GM18508 (cell line): ENCODE measurements at regions not wholly inside any gene's neighbourhood (a gene's known extent, or its start where the extent isn't known, plus 50 kb on each side); places are given as distances from the start of the nearest gene placed in this dataset.

ENCODE experiments used
- ATAC-seq: cut with Tn5 transposase; IDR thresholded peaks from one replicate; pipeline ENCODE4 v1.9.1; 2021; ENCODE audit warnings: moderate number of reproducible peaks; ENCODE audit not compliant: insufficient read depth, unreplicated experiment

GRCh38 chrX:39556056-39556455 lies 541.7 kb downstream of the BCOR start:
- ATAC-seq, result no peak

DNA sequence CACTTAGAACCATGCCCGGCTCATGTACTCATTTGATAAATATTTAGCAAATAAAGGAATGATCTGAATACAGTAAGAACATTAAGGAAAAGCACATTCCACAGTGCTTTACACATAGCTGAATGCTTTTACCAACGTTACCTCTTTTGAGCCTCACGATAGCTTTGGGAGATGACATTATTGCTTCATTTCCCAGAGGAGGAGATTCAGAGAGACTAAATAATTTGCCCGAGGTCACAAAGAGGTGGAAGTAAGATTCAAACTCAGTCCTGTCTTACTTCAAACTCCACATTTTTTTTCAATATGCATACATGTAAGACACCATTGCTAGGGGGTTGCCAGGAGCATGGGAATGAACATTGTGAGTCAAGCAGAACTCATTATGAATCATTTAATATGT lies 538.5 kb downstream of the BCOR start:
- ATAC-seq, result no peak

DNA sequence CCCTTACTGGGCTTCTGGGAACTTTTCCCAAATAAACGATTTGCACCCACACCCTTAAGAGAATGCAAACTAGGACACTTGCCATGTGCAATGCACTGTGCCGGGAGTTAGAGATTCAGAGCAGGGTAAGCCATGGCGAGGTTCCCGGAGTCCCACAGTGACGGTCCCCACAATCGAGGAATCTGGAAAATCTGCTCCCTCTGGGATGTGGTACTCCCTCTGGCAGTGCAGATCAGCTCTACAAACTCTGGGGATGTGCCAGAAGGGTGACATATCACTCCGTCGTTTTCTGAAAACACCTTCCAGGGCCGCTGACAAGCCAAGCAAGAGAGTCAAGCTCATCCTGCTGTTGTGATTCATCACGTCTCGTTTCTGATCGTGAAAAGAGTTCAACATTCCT lies 537.5 kb downstream of the BCOR start:
- no peak for ATAC-seq

GRCh38 chrX:39563178-39563577 lies 534.6 kb downstream of the BCOR start:
- ATAC-seq, result no peak

GRCh38 chrX:39564751-39565150 lies 533.0 kb downstream of the BCOR start:
- ATAC-seq, result no peak

DNA sequence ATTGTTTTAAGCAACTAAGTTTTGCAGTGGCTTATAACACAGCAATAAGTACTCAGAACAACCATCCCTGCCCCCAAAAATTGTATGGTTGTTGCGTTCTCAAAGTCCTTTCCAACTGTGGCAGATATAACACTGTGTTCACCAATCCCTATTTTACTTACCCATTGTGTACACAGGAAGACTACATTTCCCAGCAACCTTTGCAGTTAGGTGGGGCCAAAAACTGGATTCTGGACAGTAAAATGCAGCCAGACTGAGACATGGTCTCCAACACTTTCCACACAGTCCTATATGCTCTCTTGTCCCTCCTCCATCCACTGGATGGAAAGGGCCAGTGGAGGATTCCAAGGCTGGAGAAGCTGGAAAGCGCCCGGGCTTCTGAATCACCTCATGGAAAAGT lies 523.6 kb downstream of the BCOR start:
- ATAC-seq, result no peak

DNA sequence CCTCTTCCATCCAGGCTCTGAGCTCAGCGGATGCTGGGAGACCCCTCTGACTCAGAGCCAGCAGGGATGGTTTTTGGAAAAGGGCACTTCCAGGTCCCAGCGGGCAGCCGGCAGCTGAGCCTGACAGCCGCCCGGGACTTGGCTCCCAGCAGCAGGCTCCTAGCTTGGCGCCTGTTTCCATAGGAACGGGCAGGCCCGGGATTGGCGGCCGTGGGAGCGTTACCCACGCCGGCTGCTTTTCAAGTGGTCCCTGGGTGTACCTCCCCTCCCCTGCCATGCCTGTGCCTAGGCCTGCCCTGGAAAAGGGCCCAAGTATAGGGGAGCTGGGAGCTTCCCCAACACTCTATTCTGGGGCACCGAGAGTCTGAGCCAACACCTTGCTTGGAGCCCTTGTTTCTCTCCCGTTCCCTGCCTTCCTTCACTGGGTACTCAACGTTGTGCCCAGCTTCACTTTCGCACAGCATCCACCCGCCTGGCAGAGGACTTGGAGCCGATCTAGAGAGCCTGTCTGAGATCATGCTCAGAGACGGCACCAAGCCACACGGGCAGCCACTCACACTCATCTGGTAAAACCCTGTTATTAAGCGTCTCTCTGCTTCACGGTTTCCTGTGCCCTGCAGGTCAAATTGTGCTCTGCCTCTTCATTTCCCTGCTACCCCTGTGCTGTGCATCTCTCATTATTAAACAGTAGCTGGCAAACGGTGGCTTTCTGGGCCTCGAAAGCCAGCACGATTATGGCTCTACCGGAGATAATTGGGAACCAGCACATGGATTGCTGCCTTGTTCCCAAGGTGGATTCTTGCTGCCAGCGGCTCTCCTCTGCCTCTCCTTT lies 521.5 kb downstream of the BCOR start:
- ATAC-seq, result no peak

DNA sequence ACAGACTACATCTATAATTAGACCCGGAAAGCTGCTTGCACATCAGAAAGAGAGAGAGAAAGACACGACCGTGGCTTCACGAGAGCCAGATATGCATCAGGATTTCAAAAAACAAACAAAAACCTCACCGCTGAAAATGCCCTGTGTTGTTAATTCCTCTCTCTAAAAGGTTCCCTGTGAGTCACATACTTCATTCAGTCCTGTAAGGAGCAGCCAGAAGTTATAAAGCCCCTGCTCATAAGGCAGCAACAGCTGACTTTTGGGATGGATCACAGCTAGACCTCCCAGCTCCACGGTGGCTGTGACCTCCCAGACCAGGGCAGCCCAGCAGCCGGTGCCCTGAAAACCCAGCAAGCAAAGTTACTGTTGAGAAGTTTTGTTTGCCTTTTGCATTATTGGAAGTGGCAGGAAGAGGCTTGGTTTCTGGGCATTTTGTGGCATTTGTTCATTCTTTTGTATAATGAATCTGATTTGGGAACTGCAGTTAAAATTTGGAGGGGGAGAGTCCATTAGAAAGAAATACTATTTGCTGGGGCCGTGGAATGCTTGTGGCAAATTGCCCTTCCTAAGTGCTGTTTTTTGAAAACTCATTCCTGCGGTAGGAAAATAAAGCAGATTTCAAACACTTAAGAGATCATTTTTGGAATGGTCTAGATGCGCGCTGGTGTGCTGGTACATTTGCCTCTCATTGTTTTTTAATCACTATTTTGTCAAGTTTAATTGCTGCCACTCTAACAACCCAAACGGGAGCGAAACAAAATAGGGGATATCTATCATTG lies 520.4 kb downstream of the BCOR start:
- no peak for ATAC-seq

DNA sequence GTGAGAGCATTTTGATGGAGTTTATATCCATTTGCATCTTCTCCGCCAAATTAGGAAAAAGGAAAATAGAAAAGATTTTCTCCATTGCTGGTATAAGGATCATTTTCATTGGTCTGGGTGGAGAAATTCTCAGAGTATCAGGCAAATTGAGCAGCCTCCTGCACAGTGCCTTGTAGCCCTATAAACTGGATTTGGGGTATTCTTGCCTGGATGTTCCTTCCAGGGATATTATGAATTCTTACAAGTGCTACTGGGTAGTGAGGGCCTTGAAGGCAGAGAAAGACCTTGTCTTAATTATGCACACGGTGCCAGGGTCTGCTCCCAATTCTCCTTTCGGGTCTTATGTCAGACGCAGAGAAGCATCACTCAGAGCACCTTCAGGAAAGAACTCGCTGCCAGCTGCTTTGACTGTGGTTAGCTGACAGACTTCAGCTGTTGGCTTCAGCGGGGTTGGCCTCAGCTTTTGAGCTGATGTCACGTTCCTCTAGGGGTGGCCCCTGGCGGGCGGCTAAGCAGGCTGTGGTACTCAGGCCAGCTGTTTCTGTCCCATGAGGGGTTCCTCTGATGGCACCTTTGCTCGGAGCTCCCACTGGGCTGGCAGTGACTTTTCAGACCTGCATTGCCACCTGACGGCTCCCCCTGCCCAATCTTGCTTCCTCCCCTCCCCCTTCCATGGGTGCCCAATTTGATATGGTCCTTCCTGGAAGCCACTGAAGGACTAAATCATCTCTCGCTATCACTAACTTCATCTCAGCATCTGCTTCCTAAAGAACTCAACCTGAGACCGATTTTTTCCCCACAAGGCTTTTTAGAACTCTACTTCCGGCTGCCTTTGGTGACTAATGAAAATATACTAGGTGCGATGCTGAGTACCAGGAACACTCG lies 519.5 kb downstream of the BCOR start:
- peak; percentile 77 for ATAC-seq

DNA sequence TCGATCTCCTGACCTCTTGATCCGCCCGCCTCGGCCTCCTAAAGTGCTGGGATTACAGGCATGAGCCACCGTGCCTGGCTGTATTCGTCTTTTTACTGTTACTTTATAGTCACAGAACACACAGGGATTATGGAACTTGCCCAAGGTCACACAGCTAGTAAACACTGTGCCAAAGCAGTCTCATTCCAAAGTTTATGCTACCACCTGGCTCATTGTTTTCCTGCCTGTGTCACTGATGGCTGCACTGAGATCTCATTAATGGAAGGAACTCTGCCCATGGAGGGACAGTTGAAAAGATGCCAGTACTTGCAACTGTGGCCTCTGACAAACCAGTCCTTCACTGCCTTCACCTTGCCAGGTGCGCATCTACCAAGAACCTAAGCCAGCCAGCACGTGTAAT lies 517.7 kb downstream of the BCOR start:
- no peak for ATAC-seq

GRCh38 chrX:39581411-39581810 lies 516.3 kb downstream of the BCOR start:
- no peak for ATAC-seq

GRCh38 chrX:39582091-39582490 lies 515.7 kb downstream of the BCOR start:
- no peak for ATAC-seq

GRCh38 chrX:39582976-39583375 lies 514.8 kb downstream of the BCOR start:
- ATAC-seq, result no peak

DNA sequence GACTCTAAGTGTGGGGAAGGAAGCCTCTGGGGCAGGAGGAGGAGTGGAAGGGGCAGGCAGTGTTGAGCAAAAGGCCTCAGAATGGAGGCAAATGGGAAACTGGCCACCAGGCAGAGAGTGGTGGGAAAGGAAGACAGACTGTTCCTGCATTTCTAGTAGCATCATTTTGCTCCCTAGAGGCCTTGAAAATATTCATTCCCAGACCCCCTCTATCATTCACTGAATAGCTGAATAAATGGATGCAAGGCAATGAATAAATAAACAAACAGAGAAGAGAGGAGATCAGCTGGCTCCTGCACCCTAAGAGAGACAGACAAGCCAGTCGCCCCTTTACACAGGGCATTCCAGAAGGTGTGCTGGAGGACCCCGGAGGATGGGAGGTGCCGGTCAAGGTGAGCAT lies 511.9 kb downstream of the BCOR start:
- ATAC-seq, result no peak

- ATAC-seq, result no peak
These were observed 511.4 kb downstream of the BCOR start for GRCh38 chrX:39586359-39586758.

- ATAC-seq, result no peak
These were observed 506.7 kb downstream of the BCOR start for GRCh38 chrX:39591099-39591498.

DNA sequence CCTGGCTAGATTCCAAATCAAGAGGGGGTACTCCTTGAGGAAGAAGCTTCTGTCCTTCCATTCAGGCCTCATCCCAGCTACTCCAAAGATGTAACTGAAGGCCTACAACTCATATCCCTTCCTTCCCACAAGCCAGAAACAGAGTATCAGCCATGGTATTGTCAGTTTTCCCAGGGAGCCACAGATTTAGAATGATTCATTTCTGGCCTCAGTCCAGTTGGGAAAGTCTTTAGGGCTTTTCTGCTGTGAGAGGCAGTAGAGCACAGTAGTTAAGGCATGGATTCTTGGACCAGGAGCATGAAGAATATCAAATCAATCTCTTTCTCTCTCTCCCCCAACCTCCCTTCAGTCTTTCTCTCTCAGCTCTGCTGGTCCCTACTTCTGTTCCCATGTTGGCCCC lies 505.0 kb downstream of the BCOR start:
- no peak for ATAC-seq

DNA sequence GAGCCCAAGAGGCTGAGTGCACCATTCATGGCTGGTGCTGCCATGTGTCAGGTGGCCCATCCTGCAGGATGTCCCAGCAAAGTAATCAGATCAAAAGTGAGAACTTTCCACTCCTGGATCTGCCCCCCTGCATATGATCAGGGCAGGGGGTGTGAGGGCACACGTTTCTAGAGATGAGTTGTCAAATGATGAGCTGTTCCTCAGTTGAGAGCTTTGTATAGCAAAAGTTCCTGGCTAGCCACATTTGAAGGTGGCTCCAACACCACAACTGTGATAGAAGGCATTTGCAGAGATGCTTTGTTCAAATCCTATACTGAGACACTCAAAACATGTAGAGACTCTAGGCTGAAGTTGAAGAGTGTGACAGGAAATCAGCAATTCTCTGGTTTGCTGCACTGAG lies 501.8 kb downstream of the BCOR start:
- ATAC-seq, result no peak

DNA sequence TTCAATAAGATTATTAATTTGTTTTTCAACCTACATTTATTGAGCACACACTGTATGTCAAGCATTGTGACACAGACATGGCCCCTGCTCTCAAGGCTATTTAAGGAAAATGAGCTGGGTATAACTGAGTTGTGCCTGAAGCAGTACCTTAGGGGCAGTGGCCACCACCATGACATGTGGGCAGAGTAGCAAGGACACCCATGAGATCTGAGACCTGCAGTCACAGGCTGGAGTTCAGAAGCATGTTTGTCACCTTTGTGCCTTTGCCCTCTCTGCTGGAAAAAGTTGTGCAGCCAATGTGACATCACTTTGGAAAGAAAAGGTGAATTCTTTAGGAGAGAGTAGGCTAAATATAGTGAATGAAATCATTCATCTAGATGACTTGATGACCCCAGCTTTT lies 501.3 kb downstream of the BCOR start:
- ATAC-seq, result no peak

DNA sequence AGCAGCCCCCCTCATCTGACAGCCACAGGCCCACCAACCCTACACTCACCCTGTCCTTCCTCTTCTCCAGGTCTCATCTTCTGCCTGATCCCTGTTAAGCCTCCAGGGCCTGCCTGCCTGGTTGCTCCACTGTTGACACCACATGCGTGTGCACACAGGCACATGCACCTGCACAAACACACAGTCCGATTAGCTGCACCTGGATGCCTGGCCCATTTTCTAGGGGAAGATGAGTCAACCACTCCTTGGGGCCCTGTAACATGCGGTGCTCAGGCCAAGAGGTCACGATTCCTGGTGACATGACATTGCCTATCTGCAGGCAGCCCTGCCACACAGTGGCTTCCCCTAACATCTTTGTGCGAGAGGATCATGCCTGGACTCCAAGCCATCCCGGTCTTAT lies 498.4 kb downstream of the BCOR start:
- no peak for ATAC-seq

DNA sequence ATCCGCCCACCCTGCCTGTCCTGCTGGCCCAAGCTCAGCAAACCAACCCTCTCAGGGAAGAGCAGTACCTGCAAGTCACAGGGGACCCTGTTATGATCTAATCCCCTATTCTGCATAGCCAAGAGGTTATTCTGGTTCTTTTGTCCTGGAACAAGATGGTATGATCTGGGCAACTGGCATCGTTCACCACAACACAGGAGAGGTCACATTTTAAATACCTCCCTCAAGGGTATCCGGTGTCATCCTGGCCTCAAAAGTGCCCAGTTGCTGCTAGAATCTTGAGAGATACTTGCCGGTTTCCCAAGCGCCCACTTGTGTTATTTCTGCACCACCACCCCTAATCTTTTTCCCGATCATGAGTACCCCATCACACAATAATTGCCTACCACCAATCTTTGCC lies 497.5 kb downstream of the BCOR start:
- ATAC-seq, result no peak
